Ectodermal cell (in vitro differentiated cells): ENCODE measurements at regions not wholly inside any gene's neighbourhood (a gene's known extent, or its start where the extent isn't known, plus 50 kb on each side); places are given as distances from the start of the nearest gene placed in this dataset.

ENCODE experiments used
- H3K27ac ChIP-seq: 2 replicates; pipeline ENCODE4 v1.7.0; 2013; ENCODE audit warnings: mild to moderate bottlenecking, low read depth, low read length; ENCODE audit not compliant: insufficient read depth, poor library complexity, severe bottlenecking
- H3K27me3 ChIP-seq: 2 replicates; pipeline ENCODE4 v1.7.0; 2013; ENCODE audit warnings: mild to moderate bottlenecking, low read length; ENCODE audit not compliant: insufficient read depth, control insufficient read depth, poor library complexity, severe bottlenecking
- H3K36me3 ChIP-seq: one replicate; pipeline ENCODE4 v1.7.0; 2013; ENCODE audit warnings: low read length; ENCODE audit not compliant: control insufficient read depth, insufficient read depth
- H3K4me1 ChIP-seq: one replicate; pipeline ENCODE4 v1.7.0; 2013; ENCODE audit warnings: low read length; ENCODE audit not compliant: control insufficient read depth, insufficient read depth
- H3K4me3 ChIP-seq: 2 replicates; pipeline ENCODE4 v1.7.0; 2013; ENCODE audit warnings: low read depth, low read length, control low read depth; ENCODE audit not compliant: insufficient read depth
- H3K9me3 ChIP-seq: 2 replicates; pipeline ENCODE4 v1.7.0; 2013; ENCODE audit warnings: mild to moderate bottlenecking, low read length, moderate library complexity; ENCODE audit not compliant: control insufficient read depth
- WGBS, 2 experiments: methylation state at CpG; one replicate each; pipeline ENCODE4 v1.1.7; 2013; ENCODE audit warnings: missing lambda C conversion rate in 2 of 2; 5-methylcytosine and 5-hydroxymethylcytosine counted together

- H3K36me3 ChIP-seq: no peaks in the 10 kb centered on the region
- WGBS, 2 experiments: 93 to 100% methylated on average over 2 of the region's 2 CpGs
- H3K27ac ChIP-seq: no peak overlapping the region
- H3K4me1 ChIP-seq: peaks cover 3% of the 10 kb centered on the region
- H3K4me3 ChIP-seq: no peak overlapping the region
- no peaks in the 10 kb centered on the region for H3K9me3 ChIP-seq
- no peaks in the 10 kb centered on the region for H3K27me3 ChIP-seq
Observed at GRCh38 chr5:36519881-36520280, 86.5 kb upstream of the SLC1A3 start.

DNA sequence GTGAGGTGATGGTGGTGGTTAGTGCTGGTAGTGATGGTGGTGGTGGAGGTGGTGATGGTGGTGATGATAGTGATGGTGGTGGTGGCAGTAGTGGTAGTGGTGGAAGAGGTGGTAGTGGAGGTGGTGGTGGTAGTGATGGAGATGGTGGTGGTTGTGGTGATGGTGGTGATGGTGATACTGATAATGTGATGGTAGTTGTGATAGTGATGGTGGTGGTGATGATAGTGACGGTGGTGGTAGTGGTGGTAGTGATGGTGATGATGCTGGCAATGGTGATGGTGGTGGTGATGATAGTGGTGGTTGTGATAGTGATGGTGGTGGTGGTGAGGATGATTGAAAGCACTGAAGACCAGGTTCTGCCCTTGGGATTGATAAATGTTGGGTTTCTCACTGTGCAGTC, 85.2 kb upstream of the SLC1A3 start:
- Histone ChIP-seq H3K4me3 (no peak overlapping the region), H3K27me3 (no peaks in the 10 kb centered on the region), H3K27ac (no peak overlapping the region), H3K36me3 (no peaks in the 10 kb centered on the region), H3K9me3 (no peaks in the 10 kb centered on the region), H3K4me1 (peaks cover 3% of the 10 kb centered on the region)
- 95 to 96% methylated on average over 1 of the region's 1 CpG for WGBS, 2 experiments

- Histone ChIP-seq H3K27ac (no peak overlapping the region), H3K9me3 (no peaks in the 10 kb centered on the region), H3K4me1 (peaks cover 3% of the 10 kb centered on the region), H3K27me3 (no peaks in the 10 kb centered on the region), H3K4me3 (no peak overlapping the region), H3K36me3 (no peaks in the 10 kb centered on the region)
- WGBS, 2 experiments: 82 to 84% methylated on average over 10 of the region's 10 CpGs
Observed at GRCh38 chr5:36521838-36522745, 84.3 kb upstream of the SLC1A3 start.

DNA sequence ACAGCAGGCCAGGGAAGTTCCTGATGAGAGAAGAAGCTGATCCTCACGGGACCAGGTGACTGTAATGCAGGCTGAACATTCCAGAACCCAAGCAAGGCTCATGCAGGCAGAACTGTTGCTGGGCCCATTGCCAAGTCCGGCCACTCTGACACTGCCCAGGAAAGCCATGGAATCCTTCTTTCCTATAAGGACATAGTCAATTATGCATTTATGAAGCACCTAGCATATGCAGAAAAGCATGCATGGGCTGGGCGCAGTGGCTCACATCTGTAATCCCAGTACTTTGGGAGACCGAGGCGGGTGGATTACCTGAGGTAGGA, 83.7 kb upstream of the SLC1A3 start:
- no peaks in the 10 kb centered on the region for H3K27me3 ChIP-seq
- H3K27ac ChIP-seq: no peak overlapping the region
- no peaks in the 10 kb centered on the region for H3K9me3 ChIP-seq
- no peaks in the 10 kb centered on the region for H3K36me3 ChIP-seq
- 94 to 98% methylated on average over 5 of the region's 5 CpGs for WGBS, 2 experiments
- H3K4me3 ChIP-seq: no peak overlapping the region
- H3K4me1 ChIP-seq: peaks cover 3% of the 10 kb centered on the region

- Histone ChIP-seq H3K36me3 (no peaks in the 10 kb centered on the region), H3K27ac (no peak overlapping the region), H3K4me1 (peaks cover 3% of the 10 kb centered on the region), H3K9me3 (no peaks in the 10 kb centered on the region), H3K27me3 (no peaks in the 10 kb centered on the region), H3K4me3 (no peak overlapping the region)
- 95 to 98% methylated on average over 5 of the region's 5 CpGs for WGBS, 2 experiments
Observed at GRCh38 chr5:36523450-36523849, 83.0 kb upstream of the SLC1A3 start.

GRCh38 chr5:36523926-36524325, 82.5 kb upstream of the SLC1A3 start:
- Histone ChIP-seq H3K4me3 (no peak overlapping the region), H3K36me3 (no peaks in the 10 kb centered on the region), H3K9me3 (no peaks in the 10 kb centered on the region), H3K27me3 (no peaks in the 10 kb centered on the region), H3K4me1 (peaks cover 3% of the 10 kb centered on the region), H3K27ac (no peak overlapping the region)
- WGBS, 2 experiments: 83 to 87% methylated on average over 5 to 6 of the region's 6 CpGs

GRCh38 chr5:36526537-36526936, 79.9 kb upstream of the SLC1A3 start:
- peaks cover 3% of the 10 kb centered on the region for H3K4me1 ChIP-seq
- no peak overlapping the region for H3K27ac ChIP-seq
- H3K9me3 ChIP-seq: no peaks in the 10 kb centered on the region
- H3K36me3 ChIP-seq: no peaks in the 10 kb centered on the region
- H3K4me3 ChIP-seq: no peak overlapping the region
- 93% methylated on average over 5 of the region's 5 CpGs for WGBS, 2 experiments
- H3K27me3 ChIP-seq: no peaks in the 10 kb centered on the region

DNA sequence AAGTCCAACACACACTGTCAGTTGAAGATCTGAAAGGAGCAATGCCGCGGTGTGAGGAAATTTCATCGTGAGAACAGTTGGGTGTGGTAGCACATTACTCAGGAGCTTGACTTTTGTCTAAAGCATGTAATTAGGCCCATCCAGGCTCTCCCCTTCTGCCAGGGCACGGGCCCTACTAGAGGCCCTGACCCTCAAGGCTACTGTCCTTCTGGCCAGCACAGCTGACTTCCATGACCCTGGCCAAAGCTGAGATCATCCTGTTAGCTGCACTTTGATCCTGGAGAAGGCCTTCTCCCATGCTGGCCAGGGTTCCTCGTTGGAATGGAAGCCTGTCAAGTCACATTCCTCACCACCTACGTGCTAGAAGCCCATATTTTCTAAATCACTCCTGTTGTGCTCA, 77.8 kb upstream of the SLC1A3 start:
- Histone ChIP-seq H3K4me3 (no peak overlapping the region), H3K9me3 (no peaks in the 10 kb centered on the region), H3K27me3 (no peaks in the 10 kb centered on the region), H3K36me3 (no peaks in the 10 kb centered on the region), H3K27ac (no peak overlapping the region), H3K4me1 (peaks cover 3% of the 10 kb centered on the region)
- WGBS, 2 experiments: 93 to 96% methylated on average over 6 of the region's 6 CpGs

DNA sequence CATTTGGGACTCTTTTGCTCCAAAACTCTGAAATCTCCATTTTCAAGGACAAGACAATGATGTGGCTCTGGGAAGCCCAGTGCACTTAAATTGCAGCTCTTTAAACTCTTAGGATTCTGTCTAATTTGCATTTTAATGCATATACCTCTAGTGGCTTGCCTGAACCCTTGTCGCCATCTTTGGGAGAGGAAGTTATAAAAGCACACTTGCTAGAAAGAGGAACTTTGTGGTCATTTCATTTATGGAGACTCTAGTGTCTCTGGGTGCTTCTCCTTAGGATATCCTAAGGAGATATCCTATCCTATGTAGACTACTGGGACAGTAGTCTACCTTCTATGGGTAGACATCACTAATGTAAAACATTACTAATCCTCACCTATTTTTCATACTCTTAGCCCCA, 77.3 kb upstream of the SLC1A3 start:
- Histone ChIP-seq H3K9me3 (no peaks in the 10 kb centered on the region), H3K27me3 (no peaks in the 10 kb centered on the region), H3K4me1 (no peaks in the 10 kb centered on the region), H3K4me3 (no peak overlapping the region), H3K27ac (no peak overlapping the region), H3K36me3 (no peaks in the 10 kb centered on the region)
- 91 to 100% methylated on average over 1 of the region's 1 CpG for WGBS, 2 experiments

- 80 to 86% methylated on average over 2 of the region's 2 CpGs for WGBS, 2 experiments
- no peaks in the 10 kb centered on the region for H3K27me3 ChIP-seq
- no peaks in the 10 kb centered on the region for H3K36me3 ChIP-seq
- no peaks in the 10 kb centered on the region for H3K4me1 ChIP-seq
- H3K4me3 ChIP-seq: no peak overlapping the region
- H3K27ac ChIP-seq: no peak overlapping the region
- H3K9me3 ChIP-seq: no peaks in the 10 kb centered on the region
Observed at GRCh38 chr5:36530215-36530614, 76.2 kb upstream of the SLC1A3 start.
